HG03378 (cell line): ENCODE measurements at regions not wholly inside any gene's neighbourhood (a gene's known extent, or its start where the extent isn't known, plus 50 kb on each side); places are given as distances from the start of the nearest gene placed in this dataset.

Source experiments
- ATAC-seq: cut with Tn5 transposase; IDR thresholded peaks from one replicate; pipeline ENCODE4 v1.9.1; 2021; ENCODE audit warnings: mild to moderate bottlenecking, moderate library complexity; ENCODE audit not compliant: unreplicated experiment

DNA sequence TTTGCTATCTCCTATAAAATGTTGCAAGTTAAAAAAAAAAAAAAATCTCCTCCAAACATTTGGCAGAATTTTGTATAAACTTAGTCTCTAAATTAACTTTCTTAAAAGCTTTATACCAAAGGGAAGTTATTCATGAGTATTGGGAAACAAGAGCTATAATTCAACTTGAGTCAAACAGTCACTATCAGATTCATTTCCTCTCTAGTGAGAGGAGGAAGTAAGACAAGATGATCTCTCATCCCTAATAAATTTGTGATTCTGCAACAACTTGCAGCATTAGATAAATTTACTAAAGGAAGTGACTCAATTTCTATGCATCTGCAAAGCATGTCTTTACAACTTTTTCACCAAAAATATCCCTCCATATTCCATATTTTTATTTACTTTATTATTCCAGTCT, 135.4 kb upstream of the GNPDA2 start:
- no peak for ATAC-seq

- no peak for ATAC-seq
Measured at GRCh38 chr4:44859477-44859876, 133.1 kb upstream of the GNPDA2 start.

GRCh38 chr4:44848466-44848865, 122.1 kb upstream of the GNPDA2 start:
- no peak for ATAC-seq

GRCh38 chr4:44845993-44846392, 119.6 kb upstream of the GNPDA2 start:
- ATAC-seq = no peak

- no peak for ATAC-seq
Measured at GRCh38 chr4:44845309-44845708, 119.0 kb upstream of the GNPDA2 start.

GRCh38 chr4:44842531-44842930, 116.2 kb upstream of the GNPDA2 start:
- no peak for ATAC-seq

DNA sequence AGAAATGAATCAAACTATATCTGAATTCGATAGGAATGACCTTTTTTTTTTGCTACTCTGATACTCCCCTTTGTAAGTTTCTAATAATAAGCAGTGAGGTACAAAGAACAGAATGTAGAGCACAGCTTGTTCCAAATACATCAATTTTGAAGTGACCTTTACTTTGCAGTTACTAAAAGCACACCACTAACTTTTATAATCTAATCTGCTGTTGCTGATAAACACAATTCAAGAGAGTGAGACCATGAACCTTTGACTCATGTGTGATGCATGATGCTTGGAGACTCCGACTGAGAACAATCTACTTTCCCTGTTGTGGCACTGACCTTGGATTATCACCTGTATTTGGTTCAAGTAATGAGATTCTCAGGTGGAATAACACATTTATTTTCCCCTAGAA, 91.6 kb upstream of the GNPDA2 start:
- ATAC-seq = no peak

- no peak for ATAC-seq
Measured at GRCh38 chr4:44806071-44806470, 79.7 kb upstream of the GNPDA2 start.

GRCh38 chr4:44804301-44804700, 77.9 kb upstream of the GNPDA2 start:
- no peak for ATAC-seq

- no peak for ATAC-seq
Measured at GRCh38 chr4:44801384-44801783, 75.0 kb upstream of the GNPDA2 start.

- no peak for ATAC-seq
Measured at GRCh38 chr4:44791831-44792230, 65.5 kb upstream of the GNPDA2 start.

DNA sequence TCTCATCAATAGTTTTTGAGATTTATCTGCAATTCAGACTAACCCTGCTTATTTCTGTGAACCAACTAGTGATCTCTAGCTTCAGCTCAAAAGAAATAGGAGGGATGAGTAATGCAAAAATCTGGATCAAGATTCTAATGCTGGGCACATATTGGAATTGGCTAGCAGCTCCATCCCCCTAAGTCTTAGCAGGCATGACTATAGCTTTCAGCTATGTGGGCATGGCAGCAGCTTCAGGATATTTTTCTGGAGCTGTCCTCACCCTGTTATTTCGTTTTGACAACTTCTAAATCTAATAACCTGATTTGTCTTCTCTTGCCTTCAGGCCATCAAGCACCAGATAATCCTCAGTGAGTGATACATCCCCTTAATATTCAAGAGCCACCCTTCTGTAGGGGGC, 50.8 kb upstream of the GNPDA2 start:
- no peak for ATAC-seq
